GM21381 (cell line): ENCODE measurements at regions not wholly inside any gene's neighbourhood (a gene's known extent, or its start where the extent isn't known, plus 50 kb on each side); places are given as distances from the start of the nearest gene placed in this dataset.

Source experiments
- ATAC-seq: cut with Tn5 transposase; IDR thresholded peaks from one replicate; pipeline ENCODE4 v1.9.1; 2021; ENCODE audit warnings: mild to moderate bottlenecking, moderate library complexity; ENCODE audit not compliant: unreplicated experiment

DNA sequence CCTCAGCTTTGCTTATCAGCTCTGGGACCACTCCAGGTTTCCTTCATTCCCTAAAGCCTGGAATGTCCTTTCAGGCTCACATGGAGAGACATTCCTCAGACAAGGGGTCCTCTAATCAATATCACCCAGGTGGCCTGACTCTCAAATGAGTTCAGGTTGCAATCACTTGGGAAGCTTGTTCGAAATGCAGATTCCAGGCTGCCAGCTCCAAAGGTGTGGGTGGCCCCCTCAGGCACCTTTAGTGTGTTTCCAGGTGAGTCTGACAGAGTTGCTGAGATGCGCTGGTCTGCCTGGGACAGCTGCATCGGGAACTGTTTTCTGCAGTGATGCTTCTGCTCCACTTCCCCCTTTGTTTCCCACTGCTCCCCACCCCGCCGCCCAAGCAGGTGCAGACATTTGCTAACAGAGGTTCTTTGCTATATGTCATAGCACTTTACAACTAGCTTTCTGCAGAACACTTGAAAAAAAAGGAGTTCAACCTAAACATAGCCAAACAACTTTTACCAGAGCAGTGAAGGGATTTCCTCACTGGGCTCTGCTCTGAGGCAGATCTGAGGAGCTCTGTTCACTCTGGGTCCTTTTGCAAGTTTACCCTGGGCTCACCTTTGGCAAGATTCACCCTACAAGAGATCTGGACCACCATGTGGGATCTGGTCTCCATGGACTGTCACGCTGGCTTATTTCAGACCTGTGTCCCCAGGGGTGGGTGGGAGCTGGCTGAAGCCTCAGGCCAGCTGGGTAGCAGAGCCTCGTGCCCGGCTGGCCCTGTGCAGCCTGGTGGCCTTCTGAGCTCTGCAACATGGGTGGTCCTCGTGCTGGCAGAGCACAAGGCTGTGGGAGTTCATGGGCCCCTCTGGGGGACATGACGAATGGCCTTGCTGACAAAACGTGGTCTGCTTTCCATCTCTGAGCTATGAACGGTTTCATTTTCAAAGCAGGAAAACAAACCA is 539.6 kb downstream of the CCDC171 start:
- no peak for ATAC-seq

DNA sequence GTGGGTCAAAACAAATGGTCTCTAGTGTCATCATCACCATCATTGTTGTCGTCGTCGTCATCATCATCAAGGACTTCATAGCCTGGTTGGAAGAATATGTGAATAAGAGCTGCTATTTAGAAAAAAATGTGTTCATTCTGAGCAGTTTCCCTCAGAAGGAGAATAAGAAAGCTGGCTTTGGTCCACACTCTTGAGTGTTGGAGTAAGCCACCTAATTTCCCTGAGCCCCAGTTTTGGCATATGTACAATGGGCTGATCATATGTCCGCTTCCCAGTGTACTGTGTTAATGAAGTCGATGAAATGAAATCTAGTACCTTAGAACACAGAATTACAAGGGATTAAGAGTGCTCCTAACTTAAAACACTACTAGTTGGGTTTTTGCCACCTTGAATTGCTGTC is 545.5 kb downstream of the CCDC171 start:
- ATAC-seq, result no peak

DNA sequence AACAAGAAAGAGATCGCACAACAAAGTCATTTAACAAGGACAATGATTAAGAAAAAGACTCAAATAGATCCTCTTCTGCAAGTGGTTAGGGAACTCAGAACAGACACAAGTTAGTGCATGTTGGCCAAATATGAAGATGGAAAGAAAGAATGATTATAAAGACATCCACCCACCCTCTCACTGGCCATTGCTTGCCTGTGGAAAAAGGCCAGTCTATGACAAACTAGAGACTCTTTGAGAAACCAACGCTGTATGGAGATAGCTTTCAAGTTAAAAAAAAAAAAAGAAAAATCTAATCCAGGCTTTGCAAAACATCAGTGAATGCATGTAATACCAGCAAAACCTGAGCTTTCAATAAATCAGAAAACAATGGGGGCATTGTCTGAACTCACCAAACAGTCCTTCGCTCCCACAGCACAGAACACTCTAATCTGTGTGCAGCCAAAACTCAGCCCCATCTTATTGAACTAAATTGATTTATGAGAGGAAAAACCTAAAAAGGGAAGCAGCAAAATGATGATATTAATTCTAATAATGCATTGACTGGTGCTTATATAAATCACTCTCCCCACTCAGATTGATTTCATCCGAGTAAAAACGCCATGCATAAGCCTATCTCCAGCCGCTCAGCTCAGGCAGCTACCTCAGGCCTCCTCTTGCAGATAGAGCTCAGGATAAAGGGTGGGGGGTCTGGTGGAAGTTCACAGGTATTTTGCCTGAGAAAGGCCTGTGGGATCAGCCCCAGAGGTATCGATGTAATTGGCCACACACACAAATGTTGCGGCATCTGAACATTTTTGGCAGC is 547.1 kb downstream of the CCDC171 start:
- ATAC-seq, result no peak

DNA sequence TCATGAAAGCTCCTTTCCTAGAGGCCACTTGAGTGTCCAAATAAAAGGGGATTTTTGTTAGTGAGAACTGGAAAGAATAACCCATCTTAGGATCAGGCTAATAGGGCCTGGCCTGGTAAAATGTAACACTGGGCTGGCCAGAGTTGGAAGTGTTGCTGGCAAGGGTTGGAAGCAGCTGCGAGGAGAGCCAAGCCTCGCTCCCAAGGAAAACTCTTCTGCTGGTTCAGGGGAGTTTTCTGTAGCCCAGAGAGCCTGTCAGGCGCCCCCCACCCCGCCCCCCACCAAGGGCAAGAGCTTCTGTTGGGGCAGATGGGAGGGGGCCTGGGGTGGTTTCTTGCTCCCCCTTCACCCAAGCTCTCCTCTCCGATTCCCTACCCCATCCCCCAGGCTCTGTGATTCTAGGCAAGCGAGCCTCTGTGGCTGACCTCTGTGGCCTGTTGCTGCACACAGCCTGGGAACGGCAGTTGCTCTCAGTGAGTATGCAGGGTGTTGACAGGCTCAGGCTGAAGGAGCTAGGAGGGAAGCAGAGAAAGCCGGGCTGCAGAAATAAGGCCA is 547.8 kb downstream of the CCDC171 start:
- no peak for ATAC-seq

DNA sequence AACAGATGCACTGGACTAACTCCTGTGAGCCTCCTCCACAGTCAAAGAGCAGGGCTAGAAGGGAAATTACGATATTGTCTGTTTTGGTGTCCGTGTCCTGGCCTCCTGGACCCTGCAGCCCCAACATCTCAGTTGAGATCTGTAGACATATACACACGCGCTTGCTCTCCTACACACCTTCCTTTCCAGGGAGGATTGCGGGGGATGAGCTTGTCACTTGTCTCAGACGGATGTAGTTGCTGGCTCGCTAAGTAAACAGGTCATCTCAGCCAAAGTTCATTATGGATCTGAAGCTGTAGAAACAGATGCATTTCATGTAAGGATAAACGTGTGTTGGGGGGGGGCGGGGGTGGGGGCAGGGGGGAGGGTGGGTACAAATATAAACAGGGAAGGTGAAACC is 549.3 kb downstream of the CCDC171 start:
- no peak for ATAC-seq

DNA sequence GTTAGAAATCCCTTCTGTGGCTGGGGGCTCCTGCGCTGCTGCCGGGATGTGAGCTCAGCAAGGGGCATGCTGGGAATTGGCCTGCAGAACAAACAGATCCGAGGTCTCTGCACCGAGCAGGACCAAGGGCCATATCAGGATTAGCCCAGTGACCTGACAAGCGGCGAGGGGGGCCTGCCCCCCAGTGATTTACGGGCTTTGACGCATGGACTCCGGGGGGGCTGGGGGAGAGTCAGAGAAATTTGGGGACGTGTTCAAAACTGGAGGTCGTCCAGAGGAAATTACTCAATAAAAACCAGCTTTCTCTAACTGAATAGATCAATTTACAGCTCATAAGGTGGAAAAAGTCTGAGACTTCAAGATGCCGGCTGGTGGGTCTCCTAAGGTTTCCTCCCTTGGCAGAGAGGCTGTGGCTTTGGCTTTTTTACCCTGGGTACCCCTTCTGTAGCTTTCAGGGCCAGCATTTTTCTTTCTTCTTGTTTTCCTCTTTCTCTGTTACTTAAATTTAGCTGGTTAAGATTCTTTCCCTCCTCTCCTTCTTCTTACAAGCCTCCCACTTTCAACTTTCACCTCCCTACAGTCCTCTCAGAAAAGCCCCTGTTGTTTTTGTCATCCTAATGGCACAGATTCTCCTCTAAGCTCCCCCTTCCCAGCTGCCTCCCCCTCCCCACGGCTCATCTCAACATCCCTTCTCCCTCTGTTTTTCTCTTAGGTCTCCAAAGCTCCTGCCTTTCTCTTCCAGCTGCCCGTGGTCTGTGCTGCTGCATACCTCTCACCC is 551.0 kb downstream of the CCDC171 start:
- ATAC-seq, result no peak

DNA sequence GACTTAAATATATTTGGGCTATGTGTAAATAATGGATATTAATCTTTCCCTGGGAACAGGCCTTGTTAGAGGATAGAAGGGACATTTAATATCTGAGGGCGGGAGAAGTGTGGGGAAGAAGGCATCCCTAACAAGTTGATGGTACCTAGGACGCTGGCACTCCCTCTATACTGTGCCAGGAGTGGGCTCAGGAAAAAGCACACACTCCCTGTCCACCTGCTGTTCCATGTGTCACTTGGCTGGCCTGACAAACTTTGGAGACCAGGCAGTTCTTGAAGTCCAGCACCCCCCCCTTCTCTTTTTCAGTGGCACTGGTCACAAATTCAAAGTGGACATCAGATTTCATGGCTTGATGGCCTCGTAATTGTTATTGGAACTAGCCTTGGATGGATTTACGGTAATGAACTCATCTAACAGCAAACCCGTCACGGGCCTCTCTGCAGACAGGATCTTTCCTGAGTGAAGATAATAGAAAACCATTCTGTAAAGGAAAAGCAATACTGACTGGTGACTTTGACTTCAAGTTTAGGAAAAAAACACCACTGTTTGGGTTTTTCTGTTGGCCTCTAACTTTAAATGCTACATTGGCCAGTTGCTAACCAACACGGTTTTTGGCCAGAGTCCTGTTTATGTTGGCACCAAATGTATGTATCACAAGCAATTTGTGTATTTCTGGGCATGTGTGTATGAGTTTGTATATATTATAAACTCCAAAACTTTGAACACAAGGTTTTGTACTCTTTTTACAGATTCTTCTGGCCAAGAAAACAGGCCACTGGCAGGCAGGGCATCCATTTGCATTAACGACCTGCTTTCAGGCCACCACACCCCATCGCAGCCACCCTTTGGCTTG is 552.6 kb downstream of the CCDC171 start:
- no peak for ATAC-seq

DNA sequence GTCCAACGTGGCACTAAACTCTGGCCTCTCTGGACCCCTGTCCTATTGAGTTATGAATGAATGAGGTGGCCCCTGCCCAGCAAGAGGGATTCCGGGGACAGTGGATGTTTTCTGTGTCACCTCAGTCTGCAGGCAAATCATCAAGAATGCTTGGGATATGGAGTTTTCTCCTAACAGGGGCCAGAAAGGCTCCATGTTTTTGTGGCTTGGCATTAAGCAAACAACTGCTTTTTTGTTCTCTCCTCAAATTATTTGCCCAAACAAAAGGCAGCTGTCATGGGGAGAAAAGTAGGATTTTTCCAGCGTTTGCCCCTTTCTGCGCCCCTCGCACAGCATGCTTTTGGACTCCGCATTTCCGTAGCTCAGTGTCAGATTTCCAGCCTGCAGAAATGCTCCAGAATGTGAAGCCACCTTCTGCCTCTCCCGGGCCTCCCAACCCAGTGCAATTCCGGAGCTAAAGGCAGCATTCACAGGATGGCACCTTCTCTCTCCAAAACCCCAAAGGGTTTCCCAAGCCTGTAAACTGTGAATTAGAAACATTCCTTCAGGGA is 553.3 kb downstream of the CCDC171 start:
- no peak for ATAC-seq

DNA sequence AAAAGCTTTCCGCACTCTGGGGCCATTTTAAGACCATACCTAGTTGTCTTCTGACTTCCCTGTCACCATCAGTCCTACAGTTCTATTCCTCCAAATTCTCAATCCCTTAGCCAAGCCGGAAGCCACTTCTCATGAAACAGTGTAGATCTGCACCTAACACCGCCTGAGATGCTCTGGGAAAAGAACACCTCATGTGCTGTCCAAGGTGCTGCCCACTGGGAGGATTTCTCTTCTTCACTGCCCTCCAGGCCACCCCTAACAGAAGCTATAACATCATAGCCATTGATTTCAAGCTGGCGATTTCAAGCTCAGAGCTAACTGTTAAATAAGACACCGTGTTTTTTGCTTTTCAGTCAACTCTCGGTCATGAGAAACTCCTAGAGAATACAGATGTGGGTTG is 559.3 kb downstream of the CCDC171 start:
- no peak for ATAC-seq

DNA sequence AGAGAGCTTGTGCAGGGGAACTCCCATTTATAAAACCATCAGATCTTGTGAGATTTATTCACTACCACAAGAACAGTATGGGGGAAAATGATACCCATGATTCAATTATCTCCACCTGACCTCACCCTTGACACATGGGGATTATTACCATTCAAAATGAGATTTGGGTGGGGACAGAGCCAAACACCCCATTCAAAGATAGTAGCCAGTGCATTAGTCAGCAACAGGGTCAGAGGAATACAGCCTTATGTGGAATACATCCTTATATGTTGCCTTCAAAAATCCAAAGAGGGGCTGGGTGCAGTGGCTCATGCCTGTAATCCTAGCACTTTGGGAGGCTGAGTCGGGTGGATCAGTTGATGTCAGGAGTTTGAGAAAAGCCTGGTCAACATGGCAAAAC is 563.2 kb downstream of the CCDC171 start:
- ATAC-seq, result no peak

DNA sequence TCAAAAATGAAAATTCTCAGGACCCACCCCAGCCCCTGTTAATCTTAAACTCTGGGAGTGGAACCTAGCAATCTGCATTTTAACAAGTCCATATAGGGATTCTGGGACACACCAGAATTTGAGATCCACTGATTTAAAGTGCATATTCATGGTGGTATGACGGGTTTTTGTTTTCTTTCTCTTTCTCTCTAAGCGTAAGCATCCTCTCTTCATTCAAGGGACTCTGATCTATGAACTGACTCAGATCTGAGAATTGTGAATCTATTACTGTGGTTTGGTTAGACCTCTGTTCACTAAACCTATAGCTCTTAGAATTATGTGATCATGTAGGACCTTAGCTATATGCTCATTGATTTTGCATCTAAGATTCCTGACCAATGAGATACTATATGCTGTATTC is 565.2 kb downstream of the CCDC171 start:
- ATAC-seq, result no peak

DNA sequence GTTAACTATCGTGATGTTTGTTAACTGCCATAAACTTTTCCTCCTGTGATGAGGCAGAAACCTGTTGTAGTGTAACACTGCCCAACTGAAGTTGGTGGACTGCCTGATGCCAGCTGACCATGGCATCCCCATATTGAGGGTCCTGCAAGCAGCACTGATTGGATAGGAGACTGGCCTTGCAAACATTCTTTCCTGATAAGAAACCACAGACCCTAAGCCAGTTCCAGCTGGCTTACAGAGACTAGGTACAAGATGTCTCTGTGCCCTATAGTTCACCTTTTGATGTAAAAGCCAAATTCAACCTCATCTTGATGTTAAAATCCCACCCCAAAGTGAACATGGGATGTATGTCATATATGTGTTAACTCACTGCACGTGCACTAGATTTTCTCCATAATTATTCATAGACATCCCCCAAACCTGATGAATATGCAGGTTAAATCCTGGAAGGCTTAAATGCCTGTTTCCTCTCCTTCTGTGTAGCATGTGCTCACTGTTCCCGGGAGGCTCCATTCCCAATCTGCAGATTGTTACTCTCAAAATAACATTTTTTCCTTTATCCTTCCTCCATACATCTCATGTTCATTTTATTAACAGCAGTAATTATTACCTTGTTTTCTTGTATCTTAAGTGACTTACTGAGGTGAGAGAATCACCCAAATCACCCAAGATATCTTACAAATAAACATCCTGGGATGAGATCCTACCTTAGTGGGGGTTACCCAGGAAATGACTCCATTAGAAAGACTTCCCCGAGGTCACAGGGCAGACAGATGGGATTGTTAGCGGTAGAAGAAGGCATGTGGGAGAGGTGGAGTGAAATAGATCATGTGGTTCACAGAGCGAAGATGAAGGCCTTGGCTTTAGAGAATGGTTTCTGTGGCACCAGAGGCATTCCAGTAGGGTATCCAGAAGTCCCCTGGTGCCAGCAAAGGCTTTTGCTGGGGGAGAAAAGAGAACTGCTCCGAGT is 566.7 kb downstream of the CCDC171 start:
- ATAC-seq, result no peak

DNA sequence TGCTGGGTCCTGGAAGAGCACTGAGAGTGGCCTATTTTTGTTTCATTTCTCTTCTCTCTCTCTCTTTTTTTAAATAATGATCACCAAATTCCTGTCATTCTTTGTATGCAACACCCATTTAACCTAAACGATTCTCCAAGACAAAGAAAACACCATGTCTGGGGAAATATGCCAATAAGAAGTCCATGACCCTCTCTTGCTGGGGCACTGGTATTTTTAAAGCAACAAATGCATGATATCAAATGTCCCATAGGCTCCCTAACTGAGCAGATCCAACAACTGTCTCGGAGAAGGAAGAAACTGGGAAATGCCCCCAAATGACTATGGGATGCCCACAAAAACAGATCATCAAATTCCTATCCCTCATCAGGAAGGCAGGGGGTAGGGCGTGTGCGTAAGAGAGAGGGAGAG is 567.4 kb downstream of the CCDC171 start:
- no peak for ATAC-seq

DNA sequence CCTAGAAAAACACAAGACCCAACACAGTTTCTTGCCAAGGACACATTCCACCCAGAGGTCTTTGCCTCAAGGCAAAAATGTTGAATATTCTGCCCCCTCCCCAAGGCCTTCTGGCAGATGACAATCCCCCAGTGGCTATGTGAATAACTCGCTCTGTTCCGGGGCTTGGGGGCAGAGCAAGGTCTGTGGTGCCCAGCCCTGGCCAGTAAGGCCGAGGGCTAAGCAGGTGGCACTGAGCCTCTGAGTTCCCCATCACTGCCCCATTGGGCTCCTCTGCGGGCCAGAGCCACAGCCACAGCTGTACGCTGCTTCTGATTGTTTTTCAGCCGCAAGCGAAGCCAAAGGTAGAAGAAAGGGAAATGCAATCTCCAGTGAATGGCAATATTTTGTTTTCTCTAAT is 567.9 kb downstream of the CCDC171 start:
- ATAC-seq, result no peak

DNA sequence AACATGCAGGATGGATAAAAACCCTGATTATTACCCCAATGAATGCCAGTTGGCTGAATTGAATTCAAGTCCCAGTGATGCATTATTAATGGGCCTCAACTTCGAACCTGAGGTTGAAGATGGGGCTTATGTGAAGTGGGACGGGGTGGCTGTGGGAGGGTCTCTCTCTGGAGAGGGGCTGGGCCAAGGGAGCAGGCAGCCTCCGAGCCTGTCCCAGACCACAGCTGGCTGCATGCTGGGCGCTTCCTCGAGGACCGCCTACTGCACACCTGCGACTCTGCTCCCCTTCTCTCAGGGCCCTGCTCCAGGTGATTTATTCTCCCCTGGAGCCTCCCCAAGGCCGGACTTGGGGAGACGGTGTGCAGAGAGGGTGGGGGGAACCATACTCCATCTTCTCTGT is 568.3 kb downstream of the CCDC171 start:
- ATAC-seq, result no peak

DNA sequence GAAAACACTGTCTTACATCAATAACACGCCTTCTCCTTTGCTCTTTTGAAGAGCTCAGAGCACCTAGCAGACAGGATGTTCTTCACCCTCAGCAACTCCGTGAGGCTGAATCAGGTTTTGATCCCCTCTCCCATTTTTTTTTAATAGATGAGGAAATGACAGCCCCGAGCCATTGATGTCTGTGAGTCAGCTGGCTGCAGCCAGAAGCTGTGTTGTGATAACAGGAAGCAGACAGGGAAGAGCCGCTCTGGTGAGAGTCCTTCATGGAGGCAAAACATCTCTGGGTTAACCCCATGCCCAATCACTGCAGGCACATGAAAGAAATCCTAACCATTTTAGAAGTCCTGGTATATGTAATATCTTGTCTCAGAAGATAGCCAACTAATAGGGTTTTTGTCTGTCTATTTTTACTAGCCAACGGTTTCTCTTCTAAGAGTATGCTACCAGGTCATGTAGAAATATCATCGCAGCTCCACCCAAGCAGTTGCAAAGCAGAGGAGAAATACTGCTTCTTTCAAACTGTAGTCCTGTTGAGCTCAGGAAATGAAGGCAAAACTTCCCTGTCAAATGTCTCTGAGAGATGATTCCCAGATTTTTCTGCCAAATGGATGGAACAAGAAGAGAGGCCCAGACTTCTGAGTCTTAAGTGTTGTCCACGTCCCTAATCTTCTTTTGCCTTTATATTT is 568.9 kb downstream of the CCDC171 start:
- no peak for ATAC-seq

DNA sequence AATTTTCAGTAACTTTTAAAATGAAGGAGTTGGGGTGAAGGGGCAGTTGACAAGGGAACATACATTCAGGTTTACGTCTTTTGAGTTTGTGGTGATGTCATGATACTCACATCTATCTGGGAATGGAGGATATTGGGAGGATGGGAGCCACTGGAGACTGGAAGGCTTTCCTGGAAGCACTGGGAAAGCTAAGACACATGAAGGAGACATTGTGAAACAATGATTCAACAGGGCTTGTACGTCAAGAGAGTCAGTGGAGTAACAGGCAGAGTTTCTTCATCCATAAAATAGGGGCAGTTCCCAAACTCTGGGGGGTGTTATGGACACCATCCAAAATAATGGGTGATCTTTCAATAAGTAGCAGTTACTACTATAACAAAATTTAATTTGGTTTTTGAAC is 572.8 kb downstream of the CCDC171 start:
- no peak for ATAC-seq

DNA sequence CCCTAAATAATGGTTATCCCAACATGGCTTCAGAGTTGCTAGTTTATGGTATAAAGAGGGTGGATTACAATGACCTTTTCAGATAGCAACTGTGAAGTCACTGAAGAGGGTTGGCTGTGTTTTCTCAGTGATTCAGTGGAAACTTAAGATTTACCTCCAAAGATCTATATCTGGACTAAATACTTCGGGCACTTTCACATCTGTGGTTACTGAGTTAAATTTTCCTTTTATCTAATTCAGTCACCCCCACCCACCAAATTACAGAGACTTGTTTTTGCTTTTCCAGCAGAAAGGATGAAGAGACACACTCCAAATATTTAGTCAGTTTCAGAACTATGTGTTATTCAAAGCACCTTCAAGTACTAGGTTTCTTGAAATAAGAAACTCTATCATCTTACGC is 573.2 kb downstream of the CCDC171 start:
- ATAC-seq, result no peak
